Parathyroid adenoma (tissue), 2 donors: ENCODE measurements at regions not wholly inside any gene's neighbourhood (a gene's known extent, or its start where the extent isn't known, plus 50 kb on each side); places are given as distances from the start of the nearest gene placed in this dataset.
A peak's percentile ranks its signal among the peaks of the same experiment; 100 is the strongest.

Experiments
- H2AFZ ChIP-seq: fragments of 300-600 bp; sonication (generic); one replicate; pipeline ENCODE4 v1.7.0; 2017; ENCODE audit warnings: antibody characterized with exemption, mild to moderate bottlenecking
- H3K27ac ChIP-seq: fragments of 300-600 bp; sonication (generic); one replicate; pipeline ENCODE4 v1.7.0; 2017
- H3K27me3 ChIP-seq: fragments of 300-600 bp; sonication (generic); one replicate; pipeline ENCODE4 v1.7.0; 2017; ENCODE audit warnings: low read length; ENCODE audit not compliant: control insufficient read depth, insufficient read depth
- H3K36me3 ChIP-seq: fragments of 300-600 bp; sonication (generic); one replicate; pipeline ENCODE4 v1.7.0; 2017; ENCODE audit warnings: low read length; ENCODE audit not compliant: control insufficient read depth, insufficient read depth
- H3K4me1 ChIP-seq: fragments of 300-600 bp; sonication (generic); one replicate; pipeline ENCODE4 v1.7.0; 2017; ENCODE audit warnings: control low read depth
- H3K4me2 ChIP-seq: fragments of 300-600 bp; sonication (generic); one replicate; pipeline ENCODE4 v1.7.0; 2017; ENCODE audit warnings: low read length
- H3K4me3 ChIP-seq: fragments of 300-600 bp; sonication (generic); one replicate; pipeline ENCODE4 v1.7.0; 2017; ENCODE audit warnings: low read depth, low read length
- H3K79me2 ChIP-seq: fragments of 300-600 bp; sonication (generic); one replicate; pipeline ENCODE4 v1.7.0; 2017; ENCODE audit warnings: control low read depth
- H3K9ac ChIP-seq: fragments of 300-600 bp; sonication (generic); one replicate; pipeline ENCODE4 v1.7.0; 2017; ENCODE audit warnings: mild to moderate bottlenecking
- H3K9me3 ChIP-seq: fragments of 300-600 bp; sonication (generic); one replicate; pipeline ENCODE4 v1.7.0; 2017; ENCODE audit warnings: low read length; ENCODE audit not compliant: control insufficient read depth
- TF ChIP-seq, protein P1 (sequence below): fragments of 300-600 bp; sonication (generic); IDR thresholded peaks from one replicate; pipeline ENCODE4 v1.7.0; 2017; ENCODE audit warnings: antibody characterized with exemption, mild to moderate bottlenecking
- donor health status: primary hyperparathyroidism.

DNA sequence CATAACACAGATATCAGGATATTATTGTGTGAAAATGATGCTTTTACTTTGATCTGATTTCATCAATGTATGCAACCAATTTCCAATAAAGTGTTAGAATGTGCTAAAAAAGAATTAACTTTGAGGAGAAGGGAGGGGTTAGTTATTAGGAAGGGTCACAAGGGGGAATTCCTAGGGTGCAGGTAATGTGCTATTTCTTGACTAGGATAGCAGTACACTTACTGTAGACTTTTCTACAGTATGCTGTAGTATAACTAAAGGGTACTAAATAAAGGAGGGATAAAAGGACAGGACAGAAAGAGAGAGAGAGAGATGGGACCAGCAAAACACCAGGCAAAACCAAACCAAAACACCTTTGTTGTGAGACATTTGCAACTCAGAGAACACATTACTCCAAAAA, 121.4 kb upstream of the RAP1B start:
- TF ChIP-seq, protein P1, sequence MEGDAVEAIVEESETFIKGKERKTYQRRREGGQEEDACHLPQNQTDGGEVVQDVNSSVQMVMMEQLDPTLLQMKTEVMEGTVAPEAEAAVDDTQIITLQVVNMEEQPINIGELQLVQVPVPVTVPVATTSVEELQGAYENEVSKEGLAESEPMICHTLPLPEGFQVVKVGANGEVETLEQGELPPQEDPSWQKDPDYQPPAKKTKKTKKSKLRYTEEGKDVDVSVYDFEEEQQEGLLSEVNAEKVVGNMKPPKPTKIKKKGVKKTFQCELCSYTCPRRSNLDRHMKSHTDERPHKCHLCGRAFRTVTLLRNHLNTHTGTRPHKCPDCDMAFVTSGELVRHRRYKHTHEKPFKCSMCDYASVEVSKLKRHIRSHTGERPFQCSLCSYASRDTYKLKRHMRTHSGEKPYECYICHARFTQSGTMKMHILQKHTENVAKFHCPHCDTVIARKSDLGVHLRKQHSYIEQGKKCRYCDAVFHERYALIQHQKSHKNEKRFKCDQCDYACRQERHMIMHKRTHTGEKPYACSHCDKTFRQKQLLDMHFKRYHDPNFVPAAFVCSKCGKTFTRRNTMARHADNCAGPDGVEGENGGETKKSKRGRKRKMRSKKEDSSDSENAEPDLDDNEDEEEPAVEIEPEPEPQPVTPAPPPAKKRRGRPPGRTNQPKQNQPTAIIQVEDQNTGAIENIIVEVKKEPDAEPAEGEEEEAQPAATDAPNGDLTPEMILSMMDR: no peak
- Histone ChIP-seq H3K4me3 (no peak overlapping the region), H3K36me3 (no peaks in the 10 kb centered on the region), H3K4me2 (no peak overlapping the region), H3K9me3 (no peaks in the 10 kb centered on the region), H2AFZ (no peak overlapping the region), H3K27me3 (no peaks in the 10 kb centered on the region), H3K4me1 (no peaks in the 10 kb centered on the region), H3K27ac (no peak overlapping the region), H3K79me2 (no peaks in the 10 kb centered on the region), H3K9ac (no peak overlapping the region)

DNA sequence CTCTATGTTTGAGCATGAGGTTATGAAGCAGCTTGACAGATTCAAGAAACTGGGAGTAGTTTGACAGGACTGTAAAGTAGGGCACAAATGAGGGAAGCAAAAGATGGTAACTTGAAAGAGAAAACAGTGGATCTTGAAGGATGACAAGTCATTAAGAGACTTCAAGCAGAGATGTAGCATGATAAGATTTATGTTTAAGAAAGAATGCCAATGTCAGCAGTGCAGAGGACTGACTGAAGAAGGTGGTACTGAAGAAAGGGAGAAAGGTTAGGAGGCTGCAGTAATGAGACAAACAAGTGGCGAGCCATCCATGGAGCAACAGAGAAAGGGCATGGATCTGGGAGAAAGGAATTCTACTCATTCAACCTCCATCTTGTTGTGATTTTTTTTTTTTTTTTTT, 120.2 kb upstream of the RAP1B start:
- Histone ChIP-seq H3K4me2 (no peak overlapping the region), H3K27me3 (no peaks in the 10 kb centered on the region), H3K4me3 (no peak overlapping the region), H3K4me1 (no peaks in the 10 kb centered on the region), H3K9me3 (no peaks in the 10 kb centered on the region), H3K9ac (no peak overlapping the region), H2AFZ (no peak overlapping the region), H3K36me3 (no peaks in the 10 kb centered on the region), H3K79me2 (no peaks in the 10 kb centered on the region), H3K27ac (no peak overlapping the region)
- TF ChIP-seq, protein P1: no peak

- H3K27ac ChIP-seq: no peak overlapping the region
- H2AFZ ChIP-seq: no peak overlapping the region
- H3K27me3 ChIP-seq: no peaks in the 10 kb centered on the region
- no peaks in the 10 kb centered on the region for H3K36me3 ChIP-seq
- no peaks in the 10 kb centered on the region for H3K4me1 ChIP-seq
- no peak overlapping the region for H3K4me2 ChIP-seq
- TF ChIP-seq, protein P1: no peak
- no peak overlapping the region for H3K4me3 ChIP-seq
- no peaks in the 10 kb centered on the region for H3K79me2 ChIP-seq
- no peak overlapping the region for H3K9ac ChIP-seq
- H3K9me3 ChIP-seq: no peaks in the 10 kb centered on the region
Observed at GRCh38 chr12:68491204-68491960, 119.3 kb upstream of the RAP1B start.

- no peak overlapping the region for H3K4me2 ChIP-seq
- H2AFZ ChIP-seq: peak overlapping the region; percentile 17
- no peaks in the 10 kb centered on the region for H3K79me2 ChIP-seq
- H3K36me3 ChIP-seq: no peaks in the 10 kb centered on the region
- H3K9me3 ChIP-seq: no peaks in the 10 kb centered on the region
- no peaks in the 10 kb centered on the region for H3K27me3 ChIP-seq
- TF ChIP-seq, protein P1: no peak
- H3K27ac ChIP-seq: no peak overlapping the region
- no peak overlapping the region for H3K4me3 ChIP-seq
- no peak overlapping the region for H3K9ac ChIP-seq
- no peaks in the 10 kb centered on the region for H3K4me1 ChIP-seq
Observed at GRCh38 chr12:68495336-68496070, 115.2 kb upstream of the RAP1B start.
